Endometrial microvascular endothelial cells (primary cell): ENCODE measurements at regions not wholly inside any gene's neighbourhood (a gene's known extent, or its start where the extent isn't known, plus 50 kb on each side); places are given as distances from the start of the nearest gene placed in this dataset.

Experiments used
- in situ Hi-C: cut with HindIII; loops from 2 replicates; pipeline ENCODE4 v1.10.0; 2017; ENCODE audit warnings: low sequenced_read_pairs, low pct_unique_long_range_greater_than_20kb; ENCODE audit errors: inconsistent ontology term

- in situ Hi-C loops = no loop called here
Measured at GRCh38 chr9:108665521-108666239, 190.1 kb downstream of the ACTL7B start.

- in situ Hi-C loops = no loop called here
Measured at GRCh38 chr9:108664309-108665255, 191.2 kb downstream of the ACTL7B start.

GRCh38 chr9:108663422-108663821 lies 192.4 kb downstream of the ACTL7B start:
- in situ Hi-C loops = no loop called here

GRCh38 chr9:108662956-108663355 lies 192.8 kb downstream of the ACTL7B start:
- in situ Hi-C loops = no loop called here

- in situ Hi-C loops = no loop called here
Measured at GRCh38 chr9:108662091-108662875, 193.5 kb downstream of the ACTL7B start.

GRCh38 chr9:108656566-108656965 lies 199.2 kb downstream of the ACTL7B start:
- in situ Hi-C loops = no loop called here

GRCh38 chr9:108655818-108656217 lies 200.0 kb downstream of the ACTL7B start:
- in situ Hi-C loops = no loop called here

GRCh38 chr9:108654566-108654965 lies 201.2 kb downstream of the ACTL7B start:
- in situ Hi-C loops = no loop called here

GRCh38 chr9:108652851-108653250 lies 202.9 kb downstream of the ACTL7B start:
- in situ Hi-C loops = no loop called here

- in situ Hi-C loops = no loop called here
Measured at GRCh38 chr9:108650826-108651225, 205.0 kb downstream of the ACTL7B start.

GRCh38 chr9:108645520-108645919 lies 210.3 kb downstream of the ACTL7B start:
- in situ Hi-C loops = no loop called here

GRCh38 chr9:108643731-108644510 lies 211.9 kb downstream of the ACTL7B start:
- in situ Hi-C loops = no loop called here

- in situ Hi-C loops = no loop called here
Measured at GRCh38 chr9:108642871-108643270, 212.9 kb downstream of the ACTL7B start.

GRCh38 chr9:108640230-108640629 lies 215.6 kb downstream of the ACTL7B start:
- in situ Hi-C loops = no loop called here

GRCh38 chr9:108639696-108640095 lies 216.1 kb downstream of the ACTL7B start:
- in situ Hi-C loops = no loop called here

GRCh38 chr9:108639091-108639490 lies 216.7 kb downstream of the ACTL7B start:
- in situ Hi-C loops = no loop called here

- in situ Hi-C loops = no loop called here
Measured at GRCh38 chr9:108637340-108637739, 218.4 kb downstream of the ACTL7B start.

GRCh38 chr9:108636013-108636412 lies 219.8 kb downstream of the ACTL7B start:
- in situ Hi-C loops = no loop called here
